Dermis blood vessel endothelial cell (primary cell): ENCODE measurements at regions not wholly inside any gene's neighbourhood (a gene's known extent, or its start where the extent isn't known, plus 50 kb on each side); places are given as distances from the start of the nearest gene placed in this dataset.
"Not testable (repeated sequence)": the region's sequence is repeated elsewhere in the genome, so short reads cannot be mapped to it uniquely, and the experiment has no call there.

Source experiments
- DNase-seq: peaks from one replicate; pipeline ENCODE4 v3.0.0; 2010

- DNase-seq: peak; percentile 45
Observed at GRCh38 chr7:155377838-155378579, 79.9 kb upstream of the EN2 start.

GRCh38 chr7:155378580-155378934 lies 79.4 kb upstream of the EN2 start:
- no peak for DNase-seq

GRCh38 chr7:155378959-155379871 lies 78.7 kb upstream of the EN2 start:
- no peak for DNase-seq

GRCh38 chr7:155380221-155380861 lies 77.6 kb upstream of the EN2 start:
- DNase-seq: peak; percentile 84

GRCh38 chr7:155380976-155381851 lies 76.7 kb upstream of the EN2 start:
- DNase-seq: no peak

DNA sequence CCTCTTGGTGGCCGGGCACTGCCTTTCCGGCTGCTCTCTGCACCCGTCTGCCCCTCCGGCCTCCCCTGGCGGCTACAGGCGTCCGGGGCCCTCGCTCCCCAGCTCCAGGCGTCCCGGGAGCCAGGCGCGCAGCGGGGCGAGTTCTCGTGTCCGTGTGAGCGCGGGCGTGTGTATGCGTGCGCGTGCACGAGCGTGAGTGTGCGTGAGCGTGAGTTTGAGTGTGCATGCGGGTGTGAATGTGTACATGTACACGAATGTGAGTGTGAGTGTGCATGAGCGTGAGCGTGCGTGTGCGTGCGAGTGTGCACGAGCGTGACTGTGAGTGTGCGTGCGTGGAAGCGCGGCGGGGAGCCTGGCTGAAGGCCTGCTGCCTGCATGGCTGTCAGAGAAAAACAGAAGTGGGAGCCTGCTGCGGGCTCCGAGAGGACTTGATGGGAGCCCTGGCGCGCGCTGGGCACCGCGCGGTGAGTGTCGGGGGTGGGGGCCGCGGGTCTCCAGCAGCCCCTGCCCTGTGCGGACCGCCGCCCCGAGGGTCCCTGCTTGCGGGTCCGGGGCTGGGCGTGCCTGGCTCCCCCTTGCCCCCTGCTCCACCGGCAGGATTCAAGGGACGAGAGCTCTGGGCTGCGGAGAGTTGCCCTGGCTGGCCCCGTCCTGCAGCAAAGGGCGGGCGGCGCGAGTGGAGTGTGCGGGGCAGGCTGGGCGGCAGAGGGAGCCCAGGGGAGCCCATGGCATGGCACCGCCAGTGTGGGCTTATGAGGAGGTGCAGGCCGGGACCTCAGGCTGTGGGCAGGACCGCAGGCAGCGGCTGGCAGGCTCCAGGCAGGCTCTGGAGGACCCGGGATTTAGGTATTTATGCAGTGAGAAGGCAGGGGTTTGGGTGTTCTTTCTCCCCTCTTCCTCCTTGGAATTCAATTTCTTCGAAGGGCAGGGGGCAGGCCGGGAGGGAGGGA lies 75.8 kb upstream of the EN2 start:
- DNase-seq: no peak

DNA sequence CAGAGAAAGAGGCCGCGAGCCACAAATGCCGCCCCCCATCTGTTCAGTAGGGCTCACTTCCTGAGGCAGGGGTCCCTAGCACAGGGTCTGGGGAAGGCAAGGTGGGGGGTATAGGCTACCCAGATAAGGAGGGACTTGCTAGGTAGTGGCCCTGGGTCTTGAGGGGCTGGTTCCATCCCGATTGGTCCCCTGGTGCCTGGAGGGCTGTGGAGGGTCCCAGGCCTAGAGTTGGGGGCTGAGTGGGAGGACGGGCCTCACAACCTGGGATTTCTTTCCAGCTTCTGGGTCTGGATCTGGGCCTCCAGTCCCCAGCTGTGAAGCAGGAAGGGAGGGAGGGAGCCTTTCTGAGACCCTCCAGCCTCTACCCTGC lies 75.1 kb upstream of the EN2 start:
- no peak for DNase-seq

- no peak for DNase-seq
Observed at GRCh38 chr7:155383756-155384491, 74.0 kb upstream of the EN2 start.

DNA sequence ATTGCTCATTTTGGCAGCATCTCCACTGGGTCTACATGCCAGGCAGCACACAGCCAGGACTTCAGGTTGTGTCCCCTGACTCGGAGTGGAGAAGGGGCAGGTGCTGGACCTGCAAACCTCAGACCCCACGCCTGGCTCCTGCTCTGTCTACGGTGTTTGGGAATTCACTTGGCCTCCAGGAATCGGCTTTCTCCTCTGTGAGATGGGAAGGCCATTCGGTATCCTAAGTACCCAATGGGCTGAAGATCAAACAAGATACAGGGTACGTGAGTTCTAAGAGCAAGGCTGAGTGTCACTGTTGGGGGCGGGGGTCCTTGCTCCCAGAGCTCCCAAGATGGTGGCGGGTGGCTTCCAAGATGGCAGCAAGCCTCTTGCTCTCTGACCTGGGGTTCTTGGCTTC lies 73.2 kb upstream of the EN2 start:
- DNase-seq: no peak

GRCh38 chr7:155385182-155385581 lies 72.7 kb upstream of the EN2 start:
- not testable (repeated sequence) for DNase-seq

DNA sequence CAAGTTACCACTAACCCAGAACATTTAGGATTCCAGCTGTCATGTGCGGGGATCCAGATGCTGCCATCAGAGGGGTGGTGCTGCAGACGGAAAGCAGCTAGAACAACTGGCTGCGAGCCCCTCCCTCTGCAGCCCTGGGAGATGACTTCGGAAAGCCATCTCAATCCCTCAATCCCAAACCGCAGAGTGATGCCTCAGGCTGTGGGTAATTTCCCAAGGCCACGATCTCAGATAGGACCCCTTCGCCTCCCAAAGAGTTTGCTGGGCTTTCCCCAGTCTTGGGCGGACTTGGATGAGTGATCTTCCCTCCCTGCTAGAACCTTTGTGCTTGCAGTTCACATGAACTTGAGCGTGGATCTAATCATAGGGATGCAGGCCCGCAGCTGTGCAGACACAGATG lies 71.3 kb upstream of the EN2 start:
- DNase-seq: no peak

- no peak for DNase-seq
Observed at GRCh38 chr7:155387066-155387620, 70.8 kb upstream of the EN2 start.

DNA sequence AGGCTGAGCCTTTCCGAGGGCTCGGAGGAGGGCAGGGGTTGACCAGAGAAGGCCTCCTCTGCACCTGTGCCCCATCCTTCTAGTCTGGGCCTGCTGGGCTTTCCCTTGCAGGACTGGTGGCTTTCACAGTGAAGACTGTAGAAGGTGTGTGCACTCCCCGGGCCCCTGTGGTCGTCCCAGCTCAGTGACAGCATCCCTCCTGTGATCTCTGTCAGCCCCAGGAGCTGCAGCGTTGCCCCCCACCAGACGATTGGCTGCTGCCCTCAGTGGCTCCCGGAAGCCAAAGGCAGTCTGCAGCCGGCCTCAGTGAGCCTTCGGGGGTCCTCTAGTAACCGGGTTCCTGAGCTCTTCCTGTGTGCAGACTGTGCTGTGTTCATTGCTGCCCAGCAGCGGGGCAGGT lies 69.4 kb upstream of the EN2 start:
- DNase-seq: no peak

- DNase-seq: no peak
Observed at GRCh38 chr7:155391414-155391813, 66.5 kb upstream of the EN2 start.

GRCh38 chr7:155392726-155393570 lies 65.0 kb upstream of the EN2 start:
- no peak for DNase-seq

DNA sequence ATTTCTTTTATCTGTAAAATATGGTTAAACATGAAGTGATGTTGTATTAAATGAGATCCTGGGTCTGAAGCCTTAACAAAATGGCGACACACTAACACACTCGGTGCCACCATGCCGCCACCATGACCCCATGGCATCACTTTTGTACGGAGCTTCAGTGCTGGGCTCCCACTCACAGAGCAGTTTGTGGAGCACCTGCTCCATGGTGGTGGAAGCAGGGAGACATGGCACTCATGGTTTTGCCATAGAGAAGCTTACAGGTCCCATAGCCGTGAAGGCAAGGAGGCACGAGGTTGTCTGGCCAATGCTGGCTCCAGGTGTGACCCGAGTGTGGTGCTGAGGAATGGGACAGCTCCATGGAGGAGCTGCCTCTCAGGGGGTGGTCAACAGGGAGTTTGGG lies 63.5 kb upstream of the EN2 start:
- no peak for DNase-seq

DNA sequence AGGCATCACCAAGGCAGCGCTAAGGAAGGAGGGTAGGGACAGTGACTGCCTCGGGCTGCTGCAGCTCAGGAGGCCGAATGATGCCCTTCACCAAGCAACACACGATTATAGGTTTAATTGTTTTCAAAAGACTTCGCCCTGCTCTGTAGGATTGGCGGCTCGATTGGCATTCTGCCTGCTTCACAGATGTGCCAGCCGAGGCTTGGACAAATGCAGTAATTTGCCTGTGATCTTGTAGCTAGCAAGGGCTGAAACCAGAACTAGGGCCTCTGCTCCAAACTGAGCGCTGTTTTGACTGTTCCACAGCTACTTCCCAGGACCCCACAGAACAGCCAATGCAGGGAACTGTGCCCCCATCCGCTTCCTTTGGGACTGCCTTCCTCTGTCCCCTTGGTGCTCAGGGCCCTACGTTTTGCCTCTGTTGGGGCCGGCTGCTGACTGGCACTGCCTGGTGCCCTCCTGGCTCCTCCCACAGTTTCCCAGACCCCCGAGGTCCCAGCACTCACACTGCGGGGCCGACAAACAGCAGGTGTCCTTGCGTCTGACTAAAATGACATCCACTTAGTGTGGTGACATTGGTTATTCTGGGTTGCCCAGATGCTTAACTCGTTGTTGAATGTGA lies 62.6 kb upstream of the EN2 start:
- DNase-seq: no peak

GRCh38 chr7:155396661-155397060 lies 61.3 kb upstream of the EN2 start:
- DNase-seq: no peak
